Nucleus accumbens (tissue), 56 donors: ENCODE measurements at regions not wholly inside any gene's neighbourhood (a gene's known extent, or its start where the extent isn't known, plus 50 kb on each side); places are given as distances from the start of the nearest gene placed in this dataset.

Experiments used
- DNase-seq, 56 donors: peaks; one replicate each; lab custom pipeline; 2025; lab: John Stamatoyannopoulos, UW

- DNase-seq: no peak
Measured at GRCh38 chr19:30678168-30678567, 306.0 kb downstream of the ZNF536 start.

- DNase-seq: no peak
Measured at GRCh38 chr19:30677702-30678101, 305.5 kb downstream of the ZNF536 start.

GRCh38 chr19:30676990-30677679 is 305.0 kb downstream of the ZNF536 start:
- DNase-seq: no peak

- no peak for DNase-seq
Measured at GRCh38 chr19:30675086-30675485, 302.9 kb downstream of the ZNF536 start.

GRCh38 chr19:30674656-30675055 is 302.5 kb downstream of the ZNF536 start:
- no peak for DNase-seq

- no peak for DNase-seq
Measured at GRCh38 chr19:30673336-30673735, 301.2 kb downstream of the ZNF536 start.

GRCh38 chr19:30672926-30673325 is 300.7 kb downstream of the ZNF536 start:
- no peak for DNase-seq

- no peak for DNase-seq
Measured at GRCh38 chr19:30671622-30672051, 299.5 kb downstream of the ZNF536 start.

- DNase-seq: no peak
Measured at GRCh38 chr19:30671367-30671619, 299.1 kb downstream of the ZNF536 start.

GRCh38 chr19:30670562-30671366 is 298.6 kb downstream of the ZNF536 start:
- no peak for DNase-seq

- DNase-seq: peak in 1 of 56 donors; percentile 48
Measured at GRCh38 chr19:30670011-30670329, 297.8 kb downstream of the ZNF536 start.

- DNase-seq: peak in 45 of 56 donors; percentile 6 to 85 (median 47)
Measured at GRCh38 chr19:30669329-30670010, 297.3 kb downstream of the ZNF536 start.

GRCh38 chr19:30668521-30669155 is 296.5 kb downstream of the ZNF536 start:
- no peak for DNase-seq

- no peak for DNase-seq
Measured at GRCh38 chr19:30667746-30668145, 295.6 kb downstream of the ZNF536 start.

- no peak for DNase-seq
Measured at GRCh38 chr19:30667227-30667626, 295.0 kb downstream of the ZNF536 start.

GRCh38 chr19:30666301-30666803 is 294.2 kb downstream of the ZNF536 start:
- DNase-seq: peak in 37 of 56 donors; percentile 9 to 74 (median 36)

- DNase-seq: no peak
Measured at GRCh38 chr19:30665449-30665848, 293.3 kb downstream of the ZNF536 start.

GRCh38 chr19:30663611-30664174 is 291.5 kb downstream of the ZNF536 start:
- DNase-seq: no peak

- DNase-seq: peak in 5 of 56 donors; percentile 5 to 35 (median 12)
Measured at GRCh38 chr19:30662211-30662861, 290.2 kb downstream of the ZNF536 start.

- DNase-seq: no peak
Measured at GRCh38 chr19:30659638-30660037, 287.5 kb downstream of the ZNF536 start.
